HCT116 (cell line): ENCODE measurements at regions not wholly inside any gene's neighbourhood (a gene's known extent, or its start where the extent isn't known, plus 50 kb on each side); places are given as distances from the start of the nearest gene placed in this dataset.

Experiments
- ATAC-seq: fragments of 200-7000 bp; cut with Tn5 transposase; 2 replicates; pipeline ENCODE4 v1.9.1; 2020; ENCODE audit warnings: mild to moderate bottlenecking, moderate library complexity
- BruUV-seq: library from RNA; stranded (reverse); fragments of 400-500 nt; replicated peaks from 2 replicates; lab custom pipeline; 2021; lab: Mats Ljungman, UMichigan
- CTCF ChIA-PET: fragments of 300-600 bp; sonication (Branson Sonifier 250); formaldehyde crosslinking; loops from one replicate; lab custom pipeline; 2021; ENCODE audit warnings: antibody characterized with exemption; lab: Charles Lee
- POLR2A ChIA-PET: fragments of 300-600, 350-600 bp; sonication (Branson Sonifier 250); formaldehyde crosslinking; loops from one replicate; lab custom pipeline; 2021; ENCODE audit warnings: antibody characterized with exemption; lab: Charles Lee
- RAD21 ChIA-PET, 2 experiments: fragments of 300-600 bp; sonication (Branson Sonifier 250); formaldehyde crosslinking; loops; one replicate each; lab custom pipeline; 2023; ENCODE audit warnings: low total read pairs in 2 of 2; ENCODE audit not compliant: uncharacterized antibody in 2 of 2, unreplicated experiment in 2 of 2, low non-redundant PET in 1 of 2; lab: Charles Lee
- DNase-seq: peaks from one replicate; pipeline ENCODE4 v3.0.0-alpha.2; 2010; ENCODE audit warnings: low read depth, low spot score
- H2AFZ ChIP-seq: fragments of 200-600 bp; shearing (Covaris generic), sonication (generic); 2 replicates; pipeline ENCODE4 v1.6.1; 2017; ENCODE audit warnings: low read depth, mixed run types, mixed read lengths, antibody characterized with exemption, low read length; ENCODE audit not compliant: poor library complexity, severe bottlenecking
- H3K27ac ChIP-seq: 2 replicates; pipeline ENCODE4 v1.5.1; 2012; ENCODE audit warnings: low read depth, low read length
- H3K27me3 ChIP-seq: fragments of 200-600 bp; sonication (generic); 2 replicates; pipeline ENCODE4 v1.6.1; 2016; ENCODE audit warnings: mixed run types, low read length, mixed read lengths; ENCODE audit not compliant: insufficient read depth
- H3K36me3 ChIP-seq, 2 experiments: fragments of 200-500 bp in 1 of 2; fragments of 200-600 bp in 1 of 2; sonication (Bioruptor generic) in 1 of 2; sonication (generic) in 1 of 2; 2 replicates each; pipeline versions ENCODE4 v1.5.1 to v1.6.1; 2014 to 2016; ENCODE audit warnings: low read length in 2 of 2, inconsistent platforms in 1 of 2, mixed read lengths in 1 of 2, mixed run types in 1 of 2; ENCODE audit not compliant: insufficient read depth in 2 of 2, control insufficient read depth in 1 of 2
- H3K4me1 ChIP-seq, 2 experiments: fragments of 200-600 bp in 1 of 2; sonication (generic) in 1 of 2; 2 replicates each; pipeline versions ENCODE4 v1.5.1 to v1.6.1; 2012 to 2017; ENCODE audit warnings: low read length in 2 of 2, inconsistent platforms in 1 of 2, mild to moderate bottlenecking in 1 of 2, mixed read lengths in 1 of 2, mixed run types in 1 of 2, moderate library complexity in 1 of 2; ENCODE audit not compliant: insufficient read depth in 2 of 2, control insufficient read depth in 1 of 2
- H3K4me2 ChIP-seq: fragments of 200-600 bp; sonication (generic); 2 replicates; pipeline ENCODE4 v1.6.1; 2017; ENCODE audit warnings: mixed run types, low read length, mixed read lengths
- H3K4me3 ChIP-seq, 2 experiments: fragments of 200-600 bp in 1 of 2; sonication (generic) in 1 of 2; replicated peaks in 1 of 2; 2 replicates each; pipeline ENCODE4 v1.5.1; 2011 to 2016; ENCODE audit warnings: low read length in 2 of 2, control low read depth in 1 of 2, low read depth in 1 of 2, mild to moderate bottlenecking in 1 of 2, mixed read lengths in 1 of 2, mixed run types in 1 of 2
- H3K79me2 ChIP-seq: fragments of 200-600 bp; sonication (generic); 2 replicates; pipeline ENCODE4 v1.6.1; 2017; ENCODE audit warnings: mild to moderate bottlenecking, mixed run types, low read length, moderate library complexity, mixed read lengths; ENCODE audit not compliant: insufficient read depth
- H3K9ac ChIP-seq: fragments of 200-600 bp; sonication (generic); 2 replicates; pipeline ENCODE4 v1.6.1; 2016; ENCODE audit warnings: low read length, mixed read lengths
- H3K9me2 ChIP-seq: fragments of 200-600 bp; sonication (generic), shearing (Covaris generic); 2 replicates; pipeline ENCODE4 v1.6.1; 2017; ENCODE audit warnings: mixed run types, mild to moderate bottlenecking, moderate library complexity; ENCODE audit not compliant: insufficient read depth
- H3K9me3 ChIP-seq, 2 experiments: fragments of 200-500 bp in 1 of 2; fragments of 200-600 bp in 1 of 2; sonication (Bioruptor generic) in 1 of 2; sonication (generic) in 1 of 2; 2 replicates each; pipeline ENCODE4 v1.6.1; 2014 to 2017; ENCODE audit warnings: low read length in 2 of 2, mixed read lengths in 2 of 2, inconsistent platforms in 1 of 2, low read depth in 1 of 2, mild to moderate bottlenecking in 1 of 2, mixed run types in 1 of 2, moderate library complexity in 1 of 2; ENCODE audit not compliant: control insufficient read depth in 1 of 2, insufficient read depth in 1 of 2
- H4K20me1 ChIP-seq: fragments of 200-600 bp; sonication (generic), shearing (Covaris generic); 2 replicates; pipeline ENCODE4 v1.6.1; 2017; ENCODE audit warnings: mixed run types, mild to moderate bottlenecking, moderate library complexity; ENCODE audit not compliant: insufficient read depth
- CBX3 ChIP-seq: IDR thresholded peaks from 2 replicates; pipeline ENCODE4 v1.6.1; 2012; ENCODE audit warnings: low read depth
- CEBPB ChIP-seq: IDR thresholded peaks from 2 replicates; pipeline ENCODE4 v1.6.1; 2012; ENCODE audit warnings: low read depth
- EZH2 ChIP-seq: fragments of 200-600 bp; sonication (generic); IDR thresholded peaks from 2 replicates; pipeline ENCODE4 v1.6.1; 2017; ENCODE audit warnings: antibody characterized with exemption, mixed run types
- EZH2phosphoT487 ChIP-seq: fragments of 200-600 bp; IDR thresholded peaks from 2 replicates; pipeline ENCODE4 v1.6.1; 2018; ENCODE audit warnings: antibody characterized with exemption, borderline replicate concordance
- MAX ChIP-seq: IDR thresholded peaks from 2 replicates; pipeline ENCODE4 v1.6.1; 2012
- POLR2A ChIP-seq: IDR thresholded peaks from 2 replicates; pipeline ENCODE4 v1.7.0; 2011; ENCODE audit warnings: borderline replicate concordance; ENCODE audit not compliant: insufficient read depth, insufficient read length; ENCODE audit errors: extremely low read depth
- POLR2AphosphoS5 ChIP-seq: IDR thresholded peaks from 2 replicates; pipeline ENCODE4 v1.6.1; 2011; ENCODE audit warnings: mild to moderate bottlenecking, low read depth, low read length, moderate library complexity
- RAD21 ChIP-seq: IDR thresholded peaks from 2 replicates; pipeline ENCODE4 v1.6.1; 2012; ENCODE audit warnings: low read depth, mild to moderate bottlenecking
- REST ChIP-seq: IDR thresholded peaks from 2 replicates; pipeline ENCODE4 v1.6.1; 2012; ENCODE audit warnings: low read depth
- SP1 ChIP-seq: IDR thresholded peaks from 2 replicates; pipeline ENCODE4 v1.6.1; 2012; ENCODE audit warnings: low read depth
- TCF7L2 ChIP-seq: IDR thresholded peaks from 2 replicates; pipeline ENCODE4 v1.7.0; 2011; ENCODE audit warnings: borderline replicate concordance, inconsistent platforms; ENCODE audit not compliant: insufficient read depth, insufficient read length; ENCODE audit errors: extremely low read depth
- YY1 ChIP-seq: IDR thresholded peaks from 2 replicates; pipeline ENCODE4 v1.6.1; 2011; ENCODE audit warnings: low read length, low read depth, moderate library complexity, mild to moderate bottlenecking; ENCODE audit not compliant: insufficient replicate concordance; ENCODE audit errors: extremely low read depth
- ZBTB33 ChIP-seq: IDR thresholded peaks from 2 replicates; pipeline ENCODE4 v1.6.1; 2011; ENCODE audit warnings: mild to moderate bottlenecking, low read length, moderate library complexity; ENCODE audit not compliant: insufficient replicate concordance; ENCODE audit errors: extremely low read depth
- ZFX ChIP-seq: fragments of 450-650 bp; IDR thresholded peaks from 2 replicates; pipeline ENCODE4 v1.6.1; 2017
- ZNF274 ChIP-seq: fragments of 200-500 bp; sonication (Bioruptor generic); IDR thresholded peaks from 2 replicates; pipeline ENCODE4 v1.6.1; 2014; ENCODE audit warnings: mild to moderate bottlenecking, low read depth, low read length, inconsistent platforms
- intact Hi-C: fragments of 100-400 bp; cut with micrococcal nuclease; formaldehyde crosslinking; loops from 2 replicates; pipeline ENCODE4 v1.10.0; 2022

- Histone ChIP-seq H3K4me1 (no peaks in the 10 kb centered on the region), H3K4me2 (no peak overlapping the region), H3K9ac (no peak overlapping the region), H3K9me3 (no peaks in the 10 kb centered on the region), H4K20me1 (no peaks in the 10 kb centered on the region), H2AFZ (no peak overlapping the region), H3K9me2 (no peaks in the 10 kb centered on the region), H3K27ac (no peak overlapping the region), H3K4me3 (no peak overlapping the region), H3K79me2 (no peaks in the 10 kb centered on the region), H3K27me3 (no peaks in the 10 kb centered on the region), H3K36me3 (no peaks in the 10 kb centered on the region)
- CTCF ChIA-PET, result interaction anchor here (1.3 kb wide), 1 partner anchor 111 kb away, joined by 4 read pairs; no protein-coding TSS in a partner anchor
- POLR2A ChIA-PET, result no interaction called here
- ATAC-seq (no peak), DNase-seq (no peak)
- no peak for TF ChIP-seq TCF7L2
- no peak for TF ChIP-seq ZFX
- no peak for TF ChIP-seq RAD21
- no peak for TF ChIP-seq MAX
- no peak for TF ChIP-seq EZH2phosphoT487
- no peak for TF ChIP-seq YY1
- no peak for TF ChIP-seq CEBPB
- TF ChIP-seq ZBTB33, result no peak
- TF ChIP-seq EZH2, result no peak
- no peak for TF ChIP-seq POLR2A
- TF ChIP-seq SP1, result no peak
- no peak for TF ChIP-seq POLR2AphosphoS5
- TF ChIP-seq REST, result no peak
- TF ChIP-seq CBX3, result no peak
- TF ChIP-seq ZNF274, result no peak
- intact Hi-C loops, result no loop called here
- RAD21 ChIA-PET, result no interaction called here
- BruUV-seq, result no TSS peak
Measured at GRCh38 chr2:65751408-65751807, 319.0 kb upstream of the SPRED2 start.
